Prostate gland (tissue), 2 donors: ENCODE measurements at regions not wholly inside any gene's neighbourhood (a gene's known extent, or its start where the extent isn't known, plus 50 kb on each side); places are given as distances from the start of the nearest gene placed in this dataset.

Source experiments
- POLR2A ChIP-seq: fragments of 450-650 bp; IDR thresholded peaks from one replicate; pipeline ENCODE4 v1.6.1; 2016; ENCODE audit warnings: antibody characterized with exemption, mild to moderate bottlenecking
- POLR2AphosphoS5 ChIP-seq: sonication (generic); formaldehyde crosslinking; IDR thresholded peaks from one replicate; pipeline ENCODE4 v1.6.1; 2017; ENCODE audit warnings: antibody characterized with exemption
- TF ChIP-seq, protein P1 (sequence below), 4 experiments: fragments of 200-600 bp in 2 of 4; fragments of 450-650 bp in 2 of 4; sonication (generic) in 2 of 4; IDR thresholded peaks; 1 replicate in 3 of 4; 2 replicates in 1 of 4; pipeline ENCODE4 v1.5.1; 2016 to 2019; ENCODE audit warnings: antibody characterized with exemption in 4 of 4, mild to moderate bottlenecking in 2 of 4, moderate library complexity in 2 of 4

DNA sequence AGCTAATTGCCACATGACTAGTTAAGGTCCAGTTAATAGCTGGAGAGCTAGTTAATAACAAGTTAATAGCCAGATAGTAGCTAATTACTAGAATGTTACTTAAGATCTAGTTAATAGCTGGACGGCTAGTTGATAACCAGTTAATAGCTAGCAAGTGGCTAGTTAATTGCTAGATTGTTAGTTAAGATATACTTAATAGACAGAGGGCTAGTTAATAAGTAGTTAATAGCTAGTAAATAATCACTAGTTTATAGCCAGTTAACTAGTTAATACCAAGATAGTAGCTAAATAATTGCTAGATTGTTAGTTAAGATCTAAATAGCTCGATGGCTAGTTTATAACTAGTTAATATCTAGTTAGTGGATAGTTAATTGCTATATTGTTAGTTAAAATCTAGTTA lies 632.6 kb upstream of the CT83 start:
- TF ChIP-seq, protein P1, sequence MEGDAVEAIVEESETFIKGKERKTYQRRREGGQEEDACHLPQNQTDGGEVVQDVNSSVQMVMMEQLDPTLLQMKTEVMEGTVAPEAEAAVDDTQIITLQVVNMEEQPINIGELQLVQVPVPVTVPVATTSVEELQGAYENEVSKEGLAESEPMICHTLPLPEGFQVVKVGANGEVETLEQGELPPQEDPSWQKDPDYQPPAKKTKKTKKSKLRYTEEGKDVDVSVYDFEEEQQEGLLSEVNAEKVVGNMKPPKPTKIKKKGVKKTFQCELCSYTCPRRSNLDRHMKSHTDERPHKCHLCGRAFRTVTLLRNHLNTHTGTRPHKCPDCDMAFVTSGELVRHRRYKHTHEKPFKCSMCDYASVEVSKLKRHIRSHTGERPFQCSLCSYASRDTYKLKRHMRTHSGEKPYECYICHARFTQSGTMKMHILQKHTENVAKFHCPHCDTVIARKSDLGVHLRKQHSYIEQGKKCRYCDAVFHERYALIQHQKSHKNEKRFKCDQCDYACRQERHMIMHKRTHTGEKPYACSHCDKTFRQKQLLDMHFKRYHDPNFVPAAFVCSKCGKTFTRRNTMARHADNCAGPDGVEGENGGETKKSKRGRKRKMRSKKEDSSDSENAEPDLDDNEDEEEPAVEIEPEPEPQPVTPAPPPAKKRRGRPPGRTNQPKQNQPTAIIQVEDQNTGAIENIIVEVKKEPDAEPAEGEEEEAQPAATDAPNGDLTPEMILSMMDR (IDR thresholded peaks at IDR 0.05): no peak
- TF ChIP-seq POLR2A (no peak), POLR2AphosphoS5 (no peak)
